Gastroesophageal sphincter (tissue), 3 donors: ENCODE measurements at regions not wholly inside any gene's neighbourhood (a gene's known extent, or its start where the extent isn't known, plus 50 kb on each side); places are given as distances from the start of the nearest gene placed in this dataset.

Source experiments
- CTCF ChIP-seq, 4 experiments: fragments of 200-600 bp in 2 of 4; fragments of 450-650 bp in 2 of 4; sonication (generic) in 1 of 4; IDR thresholded peaks; one replicate each; pipeline ENCODE4 v1.5.1; 2017 to 2019; ENCODE audit warnings: antibody characterized with exemption in 4 of 4, mild to moderate bottlenecking in 2 of 4, moderate library complexity in 2 of 4
- POLR2A ChIP-seq, 2 donors: fragments of 450-650 bp; IDR thresholded peaks; one replicate each; pipeline ENCODE4 v1.6.1; 2017; ENCODE audit warnings: antibody characterized with exemption in 2 of 2, mild to moderate bottlenecking in 2 of 2, moderate library complexity in 1 of 2
- POLR2AphosphoS5 ChIP-seq: sonication (generic); formaldehyde crosslinking; IDR thresholded peaks from one replicate; pipeline ENCODE4 v1.6.1; 2017; ENCODE audit warnings: antibody characterized with exemption

- TF ChIP-seq CTCF (IDR thresholded peaks at IDR 0.05) (no peak), POLR2AphosphoS5 (no peak), POLR2A (IDR thresholded peaks at IDR 0.05) (no peak)
Measured at GRCh38 chr4:100882661-100883060, 364.8 kb upstream of the EMCN start.
